ENCODE measurements at regions not wholly inside any gene's neighbourhood (a gene's known extent, or its start where the extent isn't known, plus 50 kb on each side); places are given as distances from the start of the nearest gene placed in this dataset.
"Not testable (repeated sequence)": the region's sequence is repeated elsewhere in the genome, so short reads cannot be mapped to it uniquely, and the experiment has no call there.

DNA sequence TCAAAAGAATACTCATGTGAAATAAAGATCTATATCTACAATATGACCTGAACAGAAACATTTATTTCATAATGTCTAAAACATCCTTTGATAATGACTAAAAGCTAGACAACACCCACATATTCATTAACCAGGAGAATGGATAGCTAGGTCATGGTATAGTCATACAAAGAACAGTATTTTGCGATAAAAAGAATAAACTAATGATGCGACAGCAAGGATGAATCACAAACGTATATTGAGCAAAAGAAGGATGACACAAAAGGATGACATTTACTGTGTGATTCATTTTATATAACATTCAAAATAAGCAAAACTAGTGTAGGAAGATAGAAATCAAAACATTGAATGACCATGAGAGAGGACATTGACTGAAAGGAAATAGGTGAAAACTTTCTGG, 1233.1 kb downstream of the OTOL1 start:
- Histone ChIP-seq H3K36me3 (ENCODE audit: insufficient read depth, low read length) (0 out of 2 replicates have a peak, but pooled peaks cover 7% of the 10 kb centered on the region), H3K4me1 (ENCODE audit: insufficient read depth, low read length) (peaks cover 14% of the 10 kb centered on the region)

DNA sequence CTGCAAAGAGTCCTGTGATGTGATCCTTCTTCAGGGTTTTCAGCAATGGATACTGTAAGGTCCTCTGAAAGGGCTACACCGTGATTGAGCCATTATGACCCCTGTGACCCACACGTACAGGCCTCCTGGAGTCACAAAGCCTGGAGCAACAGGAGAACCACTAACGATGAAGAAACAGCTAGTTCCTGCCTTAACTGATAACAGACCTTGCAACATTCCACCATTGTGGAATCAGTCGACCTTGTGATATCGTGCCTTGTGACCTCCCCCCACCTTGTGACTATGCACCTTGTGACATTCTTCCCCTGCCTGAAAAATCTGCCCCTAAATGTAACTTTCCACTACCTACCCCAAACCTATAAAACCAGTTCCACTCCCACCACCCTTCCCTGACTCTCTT, 1235.4 kb downstream of the OTOL1 start:
- not testable (repeated sequence) for H3K9me3 ChIP-seq (ENCODE audit: control insufficient read depth, insufficient read depth, low read length); H3K9ac ChIP-seq (ENCODE audit: low read depth, low read length); H3K36me3 ChIP-seq (ENCODE audit: insufficient read depth, low read length)
- H3K4me1 ChIP-seq (ENCODE audit: insufficient read depth, low read length) = peaks cover 14% of the 10 kb centered on the region

More for the DNA sequence above, 1233.1 kb downstream of the OTOL1 start:
- H3K9ac ChIP-seq (ENCODE audit: low read depth, low read length) = no peak overlapping the region
- H3K9me3 ChIP-seq (ENCODE audit: control insufficient read depth, insufficient read depth, low read length) = no peaks in the 10 kb centered on the region

DNA sequence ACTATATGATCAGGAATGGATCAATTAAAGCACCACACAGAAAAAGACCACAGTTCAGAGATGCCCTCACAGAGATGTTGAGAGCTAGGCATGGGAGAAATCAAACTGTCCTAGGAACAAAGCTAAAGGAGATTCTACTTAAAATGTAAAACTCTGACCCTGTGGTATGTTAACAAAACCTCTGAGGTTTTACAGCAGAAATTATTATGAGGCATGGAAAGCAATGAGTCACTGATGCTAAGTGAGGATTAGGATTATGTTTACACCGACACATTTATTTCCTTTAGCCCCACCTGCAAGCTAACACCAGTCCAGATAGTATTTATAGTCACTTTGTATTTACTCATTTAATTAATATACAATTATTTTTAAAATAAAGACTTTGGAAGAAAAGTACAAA, 1242.2 kb downstream of the OTOL1 start:
- H3K9me3 ChIP-seq (ENCODE audit: control insufficient read depth, insufficient read depth, low read length) = no peaks in the 10 kb centered on the region
- no peak overlapping the region for H3K9ac ChIP-seq (ENCODE audit: low read depth, low read length)
- peaks cover 6% of the 10 kb centered on the region for H3K36me3 ChIP-seq (ENCODE audit: insufficient read depth, low read length)
- H3K4me1 ChIP-seq (ENCODE audit: insufficient read depth, low read length) = peaks cover 19% of the 10 kb centered on the region

DNA sequence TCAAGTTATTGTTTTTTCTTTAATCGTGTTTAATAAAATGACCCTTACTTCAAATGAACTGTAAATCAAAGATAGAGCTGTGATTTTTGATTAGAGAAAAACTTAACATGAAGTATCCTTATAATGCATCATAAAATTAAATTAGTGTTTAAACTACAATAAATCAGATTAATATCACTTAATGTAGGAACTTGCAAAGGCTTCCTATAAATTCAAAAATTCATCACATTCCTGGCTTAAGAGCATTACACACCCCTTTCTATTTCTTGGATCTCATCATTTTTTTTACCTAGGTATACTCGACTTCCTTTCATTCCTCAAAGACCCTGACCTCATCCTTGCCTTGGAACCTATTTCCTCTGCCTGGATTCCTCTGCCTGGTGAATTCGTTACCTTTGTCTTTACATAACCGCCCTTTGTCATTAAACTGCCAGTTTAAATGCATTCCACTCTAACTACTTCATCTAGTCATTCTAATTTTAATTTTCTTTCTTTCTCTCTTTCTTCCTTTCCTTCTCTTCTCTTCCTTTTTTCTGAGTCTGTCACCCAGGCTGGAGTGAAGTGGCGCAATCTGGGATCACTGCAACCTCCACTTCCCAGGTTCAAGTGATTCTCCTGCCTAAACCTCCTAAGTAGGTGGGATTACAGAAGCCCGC, 1244.5 kb downstream of the OTOL1 start:
- H3K9ac ChIP-seq (ENCODE audit: low read depth, low read length) = peak overlapping the region; percentile 14; the same call in 1 of the 2 replicates
- peaks cover 3% of the 10 kb centered on the region; the same call in 1 of the 2 replicates for H3K9me3 ChIP-seq (ENCODE audit: control insufficient read depth, insufficient read depth, low read length)
- H3K36me3 ChIP-seq (ENCODE audit: insufficient read depth, low read length) = peaks cover 9% of the 10 kb centered on the region
- H3K4me1 ChIP-seq (ENCODE audit: insufficient read depth, low read length) = peaks cover 19% of the 10 kb centered on the region

DNA sequence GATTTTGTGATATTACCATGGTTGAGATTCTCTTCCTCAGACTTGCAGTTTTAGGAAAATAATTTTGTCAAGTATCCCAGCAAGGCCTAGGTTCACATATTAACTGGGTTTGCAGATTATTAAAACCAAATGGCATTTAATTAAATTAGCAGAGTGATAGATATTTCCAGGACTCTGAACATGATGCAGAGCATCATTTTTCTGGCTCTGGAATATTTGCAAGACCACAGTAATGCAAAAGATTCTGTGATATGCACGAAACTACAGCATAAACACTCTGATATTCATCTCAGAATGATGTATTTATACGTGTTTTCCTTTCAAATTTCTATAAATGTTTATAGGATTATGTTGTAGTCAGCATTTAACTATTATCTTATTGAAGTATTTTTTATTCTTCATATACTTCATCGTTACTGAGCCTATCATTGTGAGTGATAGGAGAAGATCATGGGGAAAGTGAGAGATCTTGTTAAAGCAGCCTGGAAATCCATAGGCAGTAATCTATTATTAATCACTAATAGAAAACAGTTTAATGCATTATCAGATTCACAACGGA, 1245.6 kb downstream of the OTOL1 start:
- Histone ChIP-seq H3K9me3 (ENCODE audit: control insufficient read depth, insufficient read depth, low read length) (peaks cover 9% of the 10 kb centered on the region), H3K9ac (ENCODE audit: low read depth, low read length) (peak overlapping the region; percentile 14; the same call in 1 of the 2 replicates), H3K36me3 (ENCODE audit: insufficient read depth, low read length) (peaks cover 9% of the 10 kb centered on the region), H3K4me1 (ENCODE audit: insufficient read depth, low read length) (peaks cover 19% of the 10 kb centered on the region)

DNA sequence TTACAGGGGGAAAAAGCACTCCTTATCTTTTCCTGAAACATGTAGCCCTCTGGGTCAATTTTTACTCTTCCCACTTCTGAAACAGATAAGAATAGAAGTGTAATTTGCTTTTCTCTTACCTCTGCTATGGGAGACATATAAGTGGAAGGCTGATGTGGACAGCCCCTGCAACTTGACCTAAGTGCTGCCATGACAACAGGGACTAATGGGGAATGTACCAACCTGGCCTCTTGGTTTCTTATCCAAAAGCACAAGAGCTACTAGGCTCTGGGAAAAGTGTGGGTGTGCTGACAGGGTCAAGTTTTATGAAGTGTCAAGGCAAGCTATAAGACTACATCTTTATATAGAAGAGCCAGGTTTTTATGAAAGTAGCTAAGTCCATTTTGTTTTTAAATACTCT, 1246.5 kb downstream of the OTOL1 start:
- H3K9me3 ChIP-seq (ENCODE audit: control insufficient read depth, insufficient read depth, low read length) = peaks cover 9% of the 10 kb centered on the region
- peaks cover 9% of the 10 kb centered on the region for H3K36me3 ChIP-seq (ENCODE audit: insufficient read depth, low read length)
- H3K9ac ChIP-seq (ENCODE audit: low read depth, low read length) = no peak overlapping the region; the same call in 1 of the 2 replicates
- peaks cover 19% of the 10 kb centered on the region for H3K4me1 ChIP-seq (ENCODE audit: insufficient read depth, low read length)

DNA sequence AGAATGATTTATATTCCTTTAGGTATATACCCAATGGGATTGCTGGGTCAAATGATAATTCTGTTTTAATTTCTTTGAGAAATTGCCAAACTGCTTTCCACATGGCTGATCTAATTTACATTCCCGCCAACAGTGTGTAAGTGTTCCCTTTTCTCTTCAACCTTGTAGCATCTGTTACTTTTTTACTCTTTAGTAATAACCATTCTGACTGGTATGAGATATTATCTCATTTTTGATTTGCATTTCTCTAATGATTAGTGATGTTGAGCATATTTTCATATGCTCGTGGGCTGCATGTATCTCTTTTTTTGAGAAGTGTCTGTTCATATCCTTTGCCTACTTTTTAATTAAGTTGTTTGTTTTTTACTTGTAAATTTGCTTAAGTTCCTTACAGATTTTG, 1264.2 kb downstream of the OTOL1 start:
- no peak overlapping the region for H3K9ac ChIP-seq (ENCODE audit: low read depth, low read length)
- peaks cover 11% of the 10 kb centered on the region; the same call in 1 of the 2 replicates for H3K4me1 ChIP-seq (ENCODE audit: insufficient read depth, low read length)
- H3K36me3 ChIP-seq (ENCODE audit: insufficient read depth, low read length) = 0 out of 2 replicates have a peak, but pooled peaks cover 3% of the 10 kb centered on the region
- no peaks in the 10 kb centered on the region for H3K9me3 ChIP-seq (ENCODE audit: control insufficient read depth, insufficient read depth, low read length)

DNA sequence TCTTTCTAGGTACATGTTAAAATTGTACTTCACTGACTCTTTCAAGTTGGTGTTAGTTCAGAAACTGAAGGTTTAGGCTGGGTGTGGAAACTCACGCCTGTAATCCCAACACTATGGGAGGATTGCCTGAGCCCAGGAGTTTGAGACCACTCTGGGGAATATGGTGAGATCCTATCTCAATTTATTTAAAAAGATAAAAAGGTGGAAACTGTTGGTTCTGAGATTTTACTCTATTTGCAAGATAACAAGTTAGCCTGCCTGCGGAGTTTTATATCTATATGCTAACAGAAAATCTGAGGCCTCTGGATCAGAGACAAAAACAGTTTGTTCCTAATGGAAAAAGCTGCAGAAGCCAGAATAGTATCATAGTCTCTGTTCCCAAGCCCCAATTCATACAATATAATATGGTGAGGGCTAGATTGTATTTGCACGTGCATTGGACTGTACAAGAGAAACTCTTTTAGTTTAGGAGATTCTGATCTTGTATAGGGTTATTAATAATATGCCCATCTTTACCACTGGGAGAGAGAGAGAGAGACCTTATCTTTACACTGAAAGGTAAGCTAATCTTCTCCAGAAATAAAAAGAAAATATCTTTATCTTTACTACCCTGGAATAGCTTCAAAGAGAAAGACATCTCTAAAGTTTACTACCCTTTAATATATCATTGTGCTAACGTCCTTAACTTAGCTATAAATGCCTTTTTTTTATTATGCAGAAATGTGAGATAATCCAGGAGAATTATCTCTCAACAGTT, 1267.6 kb downstream of the OTOL1 start:
- Histone ChIP-seq H3K9me3 (ENCODE audit: control insufficient read depth, insufficient read depth, low read length) (no peaks in the 10 kb centered on the region), H3K4me1 (ENCODE audit: insufficient read depth, low read length) (peaks cover 11% of the 10 kb centered on the region; the same call in 1 of the 2 replicates), H3K9ac (ENCODE audit: low read depth, low read length) (no peak overlapping the region), H3K36me3 (ENCODE audit: insufficient read depth, low read length) (no peaks in the 10 kb centered on the region)

DNA sequence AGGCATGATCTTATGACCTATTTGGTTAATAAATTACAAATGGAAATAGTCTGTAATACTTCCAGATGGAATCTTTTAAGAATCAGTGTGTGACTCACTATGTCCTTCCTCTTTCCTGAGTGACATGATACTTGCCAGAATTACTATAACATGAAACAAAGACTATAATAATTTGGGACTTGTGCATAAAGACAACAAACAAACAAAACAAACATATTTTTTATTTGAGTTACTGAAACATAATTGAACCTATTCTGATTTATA, 1268.1 kb downstream of the OTOL1 start:
- Histone ChIP-seq H3K36me3 (ENCODE audit: insufficient read depth, low read length) (no peaks in the 10 kb centered on the region), H3K9ac (ENCODE audit: low read depth, low read length) (no peak overlapping the region), H3K4me1 (ENCODE audit: insufficient read depth, low read length) (peaks cover 11% of the 10 kb centered on the region; the same call in 1 of the 2 replicates), H3K9me3 (ENCODE audit: control insufficient read depth, insufficient read depth, low read length) (no peaks in the 10 kb centered on the region)

DNA sequence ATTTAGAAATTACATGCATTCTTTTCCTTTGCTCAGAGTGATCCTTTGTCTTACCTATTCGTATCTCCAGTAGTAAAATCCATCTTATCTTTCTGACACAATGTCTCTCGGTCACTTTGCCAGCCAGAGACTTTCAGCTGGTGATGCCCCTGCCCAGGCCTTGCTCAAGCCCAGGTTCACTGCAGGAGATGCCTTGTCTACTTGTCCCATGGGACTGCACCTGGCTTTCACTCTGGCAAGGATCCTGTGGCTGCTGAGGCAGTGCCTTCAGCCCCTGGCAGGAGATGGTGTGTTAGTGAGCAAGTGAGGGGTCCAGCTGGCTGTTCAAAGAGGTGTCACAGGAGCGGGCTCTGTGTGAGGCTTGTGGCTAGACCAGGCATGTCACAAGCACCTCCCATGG, 1268.9 kb downstream of the OTOL1 start:
- no peaks in the 10 kb centered on the region for H3K9me3 ChIP-seq (ENCODE audit: control insufficient read depth, insufficient read depth, low read length)
- no peak overlapping the region for H3K9ac ChIP-seq (ENCODE audit: low read depth, low read length)
- no peaks in the 10 kb centered on the region for H3K36me3 ChIP-seq (ENCODE audit: insufficient read depth, low read length)
- peaks cover 11% of the 10 kb centered on the region; the same call in 1 of the 2 replicates for H3K4me1 ChIP-seq (ENCODE audit: insufficient read depth, low read length)

DNA sequence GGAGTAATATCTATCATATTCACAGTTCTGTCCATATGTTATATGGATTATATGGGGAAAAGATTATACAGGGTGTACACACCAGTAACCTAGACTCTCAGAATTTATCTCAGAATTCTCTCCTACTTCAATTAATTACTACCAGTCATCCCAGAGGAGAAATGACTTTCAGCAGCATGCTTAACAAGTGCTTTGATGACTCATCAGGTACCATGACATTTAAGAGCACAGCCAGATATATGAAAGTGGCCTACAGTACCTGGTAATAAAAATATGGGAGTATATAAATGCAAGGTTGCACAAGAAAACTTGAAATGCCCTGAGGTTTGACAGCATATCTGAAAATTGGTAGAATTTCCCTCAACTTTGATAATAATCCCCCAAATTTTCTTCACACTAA, 1273.0 kb downstream of the OTOL1 start:
- Histone ChIP-seq H3K9ac (ENCODE audit: low read depth, low read length) (no peak overlapping the region), H3K9me3 (ENCODE audit: control insufficient read depth, insufficient read depth, low read length) (no peaks in the 10 kb centered on the region), H3K4me1 (ENCODE audit: insufficient read depth, low read length) (peaks cover 23% of the 10 kb centered on the region; the same call in 1 of the 2 replicates), H3K36me3 (ENCODE audit: insufficient read depth, low read length) (peaks cover 13% of the 10 kb centered on the region)

DNA sequence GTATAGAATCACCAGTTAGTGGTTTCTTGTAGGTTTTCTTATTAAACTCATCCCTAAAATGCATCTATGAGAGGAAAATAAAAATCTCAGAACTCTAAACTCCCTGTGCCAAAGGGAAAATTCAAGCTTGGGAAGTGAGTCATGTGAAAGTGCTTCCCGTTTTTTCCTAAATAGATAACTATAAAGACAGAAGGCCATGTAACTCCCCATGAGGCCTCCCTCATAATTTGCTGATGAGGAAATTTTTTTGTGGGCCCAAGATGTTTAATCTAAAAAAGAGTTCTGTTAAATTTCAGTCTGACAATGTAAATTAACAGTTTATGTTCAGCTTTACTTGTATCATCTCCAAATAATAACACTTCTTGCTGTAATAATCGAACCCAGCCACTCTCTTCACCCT, 1273.9 kb downstream of the OTOL1 start:
- peaks cover 30% of the 10 kb centered on the region for H3K4me1 ChIP-seq (ENCODE audit: insufficient read depth, low read length)
- no peaks in the 10 kb centered on the region for H3K9me3 ChIP-seq (ENCODE audit: control insufficient read depth, insufficient read depth, low read length)
- no peak overlapping the region for H3K9ac ChIP-seq (ENCODE audit: low read depth, low read length)
- H3K36me3 ChIP-seq (ENCODE audit: insufficient read depth, low read length) = peaks cover 15% of the 10 kb centered on the region

DNA sequence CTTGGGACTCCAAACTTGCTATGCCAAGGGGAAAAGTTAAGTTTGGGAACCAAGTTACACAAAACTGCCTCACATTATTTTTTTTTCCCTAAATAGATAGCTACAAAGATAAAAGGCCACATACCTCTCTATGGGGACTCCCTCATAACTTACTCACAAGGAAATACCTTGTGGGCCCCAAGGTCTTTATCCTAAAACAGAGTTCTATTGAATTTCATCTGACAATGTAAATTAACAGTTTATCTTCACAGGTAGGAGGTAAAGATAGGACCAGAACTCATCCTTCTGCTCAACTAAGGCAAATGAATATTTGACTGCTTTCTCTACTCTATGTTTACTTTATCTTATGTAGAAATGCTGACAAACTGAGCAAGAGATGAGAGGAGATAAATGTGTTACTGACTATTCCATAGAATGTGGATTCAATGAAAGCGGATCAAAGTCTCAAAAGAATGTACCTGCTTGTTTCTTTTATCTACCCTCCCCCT, 1278.0 kb downstream of the OTOL1 start:
- H3K36me3 ChIP-seq (ENCODE audit: insufficient read depth, low read length) = peaks cover 24% of the 10 kb centered on the region

DNA sequence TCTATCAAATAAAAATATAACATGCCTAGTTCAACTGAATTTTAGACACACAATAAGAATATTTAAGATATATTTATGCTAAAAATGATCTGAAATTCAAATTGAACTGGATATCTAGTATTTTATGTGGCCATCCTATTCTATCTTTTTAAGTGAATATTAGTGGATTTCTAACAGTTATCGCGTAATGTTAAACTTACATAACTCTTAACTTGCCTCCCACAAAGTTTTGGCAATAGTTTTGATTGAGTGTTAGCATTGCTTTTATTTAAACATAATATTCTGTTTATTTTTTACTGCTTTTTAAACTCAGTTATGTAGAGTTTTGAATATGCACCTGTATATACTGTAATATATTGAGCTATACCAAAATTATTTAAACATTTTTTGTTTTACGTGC, 1279.5 kb downstream of the OTOL1 start:
- Histone ChIP-seq H3K9me3 (ENCODE audit: control insufficient read depth, insufficient read depth, low read length) (no peaks in the 10 kb centered on the region; the same call in 1 of the 2 replicates), H3K9ac (ENCODE audit: low read depth, low read length) (no peak overlapping the region), H3K36me3 (ENCODE audit: insufficient read depth, low read length) (peaks cover 28% of the 10 kb centered on the region), H3K4me1 (ENCODE audit: insufficient read depth, low read length) (peaks cover 30% of the 10 kb centered on the region)

More for the DNA sequence above, 1278.0 kb downstream of the OTOL1 start:
- Histone ChIP-seq H3K4me1 (ENCODE audit: insufficient read depth, low read length) (peaks cover 30% of the 10 kb centered on the region), H3K9ac (ENCODE audit: low read depth, low read length) (no peak overlapping the region), H3K9me3 (ENCODE audit: control insufficient read depth, insufficient read depth, low read length) (no peaks in the 10 kb centered on the region; the same call in 1 of the 2 replicates)
